Liver (tissue), 8 donors: ENCODE measurements at regions not wholly inside any gene's neighbourhood (a gene's known extent, or its start where the extent isn't known, plus 50 kb on each side); places are given as distances from the start of the nearest gene placed in this dataset.

Experiments used
- DNase-seq: peaks from one replicate; pipeline ENCODE4 v3.0.0-alpha.2; 2017; ENCODE audit warnings: low spot score
- H3K27ac ChIP-seq, 2 donors: one replicate each; pipeline ENCODE4 v1.7.0; 2013; ENCODE audit warnings: inconsistent platforms in 2 of 2, low read length in 2 of 2, control low read depth in 1 of 2, low read depth in 1 of 2, mild to moderate bottlenecking in 1 of 2
- H3K27me3 ChIP-seq, 4 donors: one replicate each; pipeline versions ENCODE4 v1.6.1 to v1.7.0; 2013; ENCODE audit warnings: low read length in 3 of 4, inconsistent platforms in 1 of 4, mild to moderate bottlenecking in 1 of 4, moderate library complexity in 1 of 4; ENCODE audit not compliant: control insufficient read depth in 4 of 4, insufficient read depth in 4 of 4
- H3K36me3 ChIP-seq, 4 donors: one replicate each; pipeline versions ENCODE4 v1.6.1 to v1.7.0; 2013; ENCODE audit warnings: low read length in 3 of 4, mild to moderate bottlenecking in 3 of 4, low read depth in 1 of 4, moderate library complexity in 1 of 4; ENCODE audit not compliant: control insufficient read depth in 4 of 4, insufficient read depth in 3 of 4
- H3K4me1 ChIP-seq, 4 donors: one replicate each; pipeline versions ENCODE4 v1.6.1 to v1.7.0; 2013; ENCODE audit warnings: low read length in 3 of 4, mild to moderate bottlenecking in 3 of 4, moderate library complexity in 1 of 4; ENCODE audit not compliant: control insufficient read depth in 4 of 4, insufficient read depth in 4 of 4
- H3K4me3 ChIP-seq, 3 donors: one replicate each; pipeline versions ENCODE4 v1.6.1 to v1.7.0; 2013; ENCODE audit warnings: low read length in 3 of 3, control low read depth in 1 of 3, low read depth in 1 of 3, mild to moderate bottlenecking in 1 of 3
- H3K9ac ChIP-seq, 2 donors: one replicate each; pipeline ENCODE4 v1.7.0; 2013; ENCODE audit warnings: low read length in 2 of 2, mild to moderate bottlenecking in 2 of 2, moderate library complexity in 2 of 2, control low read depth in 1 of 2, low read depth in 1 of 2
- H3K9me3 ChIP-seq, 4 donors: one replicate each; pipeline versions ENCODE4 v1.6.1 to v1.7.0; 2013; ENCODE audit warnings: low read length in 3 of 4; ENCODE audit not compliant: control insufficient read depth in 4 of 4
- EGR1 ChIP-seq, 2 donors: IDR thresholded peaks; 2 replicates each; pipeline ENCODE4 v1.6.1; 2016 to 2018; ENCODE audit warnings: antibody characterized with exemption in 2 of 2, low read depth in 2 of 2
- FOXA1 ChIP-seq: IDR thresholded peaks from 2 replicates; pipeline ENCODE4 v1.6.1; 2016; ENCODE audit warnings: antibody characterized with exemption
- FOXA2 ChIP-seq: IDR thresholded peaks from 2 replicates; pipeline ENCODE4 v1.6.1; 2016; ENCODE audit warnings: antibody characterized with exemption
- GABPA ChIP-seq, 2 donors: IDR thresholded peaks in 1 of 2; conservative IDR thresholded peaks in 1 of 2; 2 replicates each; pipeline ENCODE4 v1.6.1; 2016; ENCODE audit warnings: antibody characterized with exemption in 2 of 2, mild to moderate bottlenecking in 1 of 2, moderate library complexity in 1 of 2
- HNF4A ChIP-seq, 2 donors: conservative IDR thresholded peaks; 2 replicates each; pipeline ENCODE4 v1.6.1; 2016; ENCODE audit warnings: antibody characterized with exemption in 2 of 2, mild to moderate bottlenecking in 2 of 2
- HNF4G ChIP-seq: IDR thresholded peaks from 2 replicates; pipeline ENCODE4 v1.6.1; 2016; ENCODE audit warnings: antibody characterized with exemption
- JUND ChIP-seq, 2 donors: IDR thresholded peaks; 2 replicates each; pipeline ENCODE4 v1.6.1; 2016; ENCODE audit warnings: antibody characterized with exemption in 2 of 2
- NR2F2 ChIP-seq: IDR thresholded peaks from 2 replicates; pipeline ENCODE4 v1.6.1; 2016; ENCODE audit warnings: antibody characterized with exemption
- RAD21 ChIP-seq, 2 donors: IDR thresholded peaks; 2 replicates each; pipeline ENCODE4 v1.6.1; 2016; ENCODE audit warnings: antibody characterized with exemption in 2 of 2, mild to moderate bottlenecking in 2 of 2
- RXRA ChIP-seq, 2 donors: IDR thresholded peaks; 2 replicates each; pipeline ENCODE4 v1.6.1; 2017 to 2018; ENCODE audit warnings: antibody characterized with exemption in 2 of 2, mild to moderate bottlenecking in 1 of 2
- SP1 ChIP-seq: IDR thresholded peaks from 2 replicates; pipeline ENCODE4 v1.6.1; 2018; ENCODE audit warnings: antibody characterized with exemption, mild to moderate bottlenecking
- YY1 ChIP-seq: IDR thresholded peaks from 2 replicates; pipeline ENCODE4 v1.6.1; 2016; ENCODE audit warnings: antibody characterized with exemption, mild to moderate bottlenecking
- WGBS: extraction: QIAGEN DNeasy Blood & Tissue Kit; methylation state at CpG from one replicate; pipeline ENCODE4 v1.1.7; 2013; 5-methylcytosine and 5-hydroxymethylcytosine counted together
- TF ChIP-seq, protein P1 (sequence below): IDR thresholded peaks from 2 replicates; pipeline ENCODE4 v1.6.1; 2016; ENCODE audit warnings: antibody characterized with exemption, mild to moderate bottlenecking
- TF ChIP-seq, protein P2 (sequence below): IDR thresholded peaks from 2 replicates; pipeline ENCODE4 v1.6.1; 2016; ENCODE audit warnings: antibody characterized with exemption
- TF ChIP-seq, protein P3 (sequence below): fragments of 150-350 bp; IDR thresholded peaks from 2 replicates; pipeline ENCODE4 v1.5.1; 2017; ENCODE audit warnings: improper control_type of control experiment, low read depth, low read length; ENCODE audit not compliant: missing input control
- TF ChIP-seq, protein P4 (sequence below): IDR thresholded peaks from 2 replicates; pipeline ENCODE4 v1.6.1; 2016; ENCODE audit warnings: antibody characterized with exemption
- donor health status: healthy.
- donor health status: healthy.
- donor health status: healthy.
- donor health status: healthy.
- donor health status: healthy.

DNA sequence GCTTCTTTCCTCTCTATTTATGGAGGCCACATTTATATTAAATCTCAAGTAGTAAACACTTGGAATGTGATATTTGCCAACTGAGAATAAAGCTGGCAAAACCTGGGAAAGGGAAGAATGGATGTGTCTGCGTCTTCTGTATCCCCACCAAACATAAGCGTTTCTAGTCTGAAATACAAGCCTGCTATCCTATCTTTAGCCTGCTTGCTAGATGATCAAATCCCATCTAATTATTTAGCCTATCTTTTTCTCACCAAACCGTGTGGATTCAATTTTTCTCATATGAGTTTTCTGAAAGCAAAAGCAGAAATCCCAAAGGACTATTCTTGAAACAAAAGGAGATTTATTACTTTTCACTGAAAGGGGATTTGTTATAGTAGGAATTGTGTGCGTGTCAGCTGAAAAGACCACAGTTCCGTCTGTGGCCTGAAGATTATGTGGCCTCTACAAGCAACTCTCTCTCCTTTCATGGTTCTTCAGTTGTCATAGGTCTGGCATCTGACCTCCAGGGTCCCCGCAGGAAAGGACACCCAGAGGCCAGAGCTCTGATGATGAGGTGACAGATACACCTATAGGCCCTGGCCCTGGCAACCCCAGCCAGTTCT is 266.0 kb upstream of the MCTP2 start:
- H3K4me1 ChIP-seq, result no peaks in the 10 kb centered on the region
- no peak overlapping the region for H3K9ac ChIP-seq
- DNase-seq, result no peak
- TF ChIP-seq RXRA (IDR thresholded peaks at IDR 0.05), result no peak
- TF ChIP-seq, protein P1, sequence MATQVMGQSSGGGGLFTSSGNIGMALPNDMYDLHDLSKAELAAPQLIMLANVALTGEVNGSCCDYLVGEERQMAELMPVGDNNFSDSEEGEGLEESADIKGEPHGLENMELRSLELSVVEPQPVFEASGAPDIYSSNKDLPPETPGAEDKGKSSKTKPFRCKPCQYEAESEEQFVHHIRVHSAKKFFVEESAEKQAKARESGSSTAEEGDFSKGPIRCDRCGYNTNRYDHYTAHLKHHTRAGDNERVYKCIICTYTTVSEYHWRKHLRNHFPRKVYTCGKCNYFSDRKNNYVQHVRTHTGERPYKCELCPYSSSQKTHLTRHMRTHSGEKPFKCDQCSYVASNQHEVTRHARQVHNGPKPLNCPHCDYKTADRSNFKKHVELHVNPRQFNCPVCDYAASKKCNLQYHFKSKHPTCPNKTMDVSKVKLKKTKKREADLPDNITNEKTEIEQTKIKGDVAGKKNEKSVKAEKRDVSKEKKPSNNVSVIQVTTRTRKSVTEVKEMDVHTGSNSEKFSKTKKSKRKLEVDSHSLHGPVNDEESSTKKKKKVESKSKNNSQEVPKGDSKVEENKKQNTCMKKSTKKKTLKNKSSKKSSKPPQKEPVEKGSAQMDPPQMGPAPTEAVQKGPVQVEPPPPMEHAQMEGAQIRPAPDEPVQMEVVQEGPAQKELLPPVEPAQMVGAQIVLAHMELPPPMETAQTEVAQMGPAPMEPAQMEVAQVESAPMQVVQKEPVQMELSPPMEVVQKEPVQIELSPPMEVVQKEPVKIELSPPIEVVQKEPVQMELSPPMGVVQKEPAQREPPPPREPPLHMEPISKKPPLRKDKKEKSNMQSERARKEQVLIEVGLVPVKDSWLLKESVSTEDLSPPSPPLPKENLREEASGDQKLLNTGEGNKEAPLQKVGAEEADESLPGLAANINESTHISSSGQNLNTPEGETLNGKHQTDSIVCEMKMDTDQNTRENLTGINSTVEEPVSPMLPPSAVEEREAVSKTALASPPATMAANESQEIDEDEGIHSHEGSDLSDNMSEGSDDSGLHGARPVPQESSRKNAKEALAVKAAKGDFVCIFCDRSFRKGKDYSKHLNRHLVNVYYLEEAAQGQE, result no peak
- TF ChIP-seq, protein P2, sequence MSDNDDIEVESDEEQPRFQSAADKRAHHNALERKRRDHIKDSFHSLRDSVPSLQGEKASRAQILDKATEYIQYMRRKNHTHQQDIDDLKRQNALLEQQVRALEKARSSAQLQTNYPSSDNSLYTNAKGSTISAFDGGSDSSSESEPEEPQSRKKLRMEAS, result no peak
- TF ChIP-seq, protein P3, sequence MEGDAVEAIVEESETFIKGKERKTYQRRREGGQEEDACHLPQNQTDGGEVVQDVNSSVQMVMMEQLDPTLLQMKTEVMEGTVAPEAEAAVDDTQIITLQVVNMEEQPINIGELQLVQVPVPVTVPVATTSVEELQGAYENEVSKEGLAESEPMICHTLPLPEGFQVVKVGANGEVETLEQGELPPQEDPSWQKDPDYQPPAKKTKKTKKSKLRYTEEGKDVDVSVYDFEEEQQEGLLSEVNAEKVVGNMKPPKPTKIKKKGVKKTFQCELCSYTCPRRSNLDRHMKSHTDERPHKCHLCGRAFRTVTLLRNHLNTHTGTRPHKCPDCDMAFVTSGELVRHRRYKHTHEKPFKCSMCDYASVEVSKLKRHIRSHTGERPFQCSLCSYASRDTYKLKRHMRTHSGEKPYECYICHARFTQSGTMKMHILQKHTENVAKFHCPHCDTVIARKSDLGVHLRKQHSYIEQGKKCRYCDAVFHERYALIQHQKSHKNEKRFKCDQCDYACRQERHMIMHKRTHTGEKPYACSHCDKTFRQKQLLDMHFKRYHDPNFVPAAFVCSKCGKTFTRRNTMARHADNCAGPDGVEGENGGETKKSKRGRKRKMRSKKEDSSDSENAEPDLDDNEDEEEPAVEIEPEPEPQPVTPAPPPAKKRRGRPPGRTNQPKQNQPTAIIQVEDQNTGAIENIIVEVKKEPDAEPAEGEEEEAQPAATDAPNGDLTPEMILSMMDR, result no peak
- no peak overlapping the region for H3K4me3 ChIP-seq
- 77% methylated on average over 6 of the region's 6 CpGs for WGBS
- H3K36me3 ChIP-seq, result no peaks in the 10 kb centered on the region
- H3K9me3 ChIP-seq, result no peaks in the 10 kb centered on the region
- H3K27me3 ChIP-seq, result peaks cover 0 to 2% (median 0%) of the 10 kb centered on the region in 4 donors
- no peak overlapping the region for H3K27ac ChIP-seq

DNA sequence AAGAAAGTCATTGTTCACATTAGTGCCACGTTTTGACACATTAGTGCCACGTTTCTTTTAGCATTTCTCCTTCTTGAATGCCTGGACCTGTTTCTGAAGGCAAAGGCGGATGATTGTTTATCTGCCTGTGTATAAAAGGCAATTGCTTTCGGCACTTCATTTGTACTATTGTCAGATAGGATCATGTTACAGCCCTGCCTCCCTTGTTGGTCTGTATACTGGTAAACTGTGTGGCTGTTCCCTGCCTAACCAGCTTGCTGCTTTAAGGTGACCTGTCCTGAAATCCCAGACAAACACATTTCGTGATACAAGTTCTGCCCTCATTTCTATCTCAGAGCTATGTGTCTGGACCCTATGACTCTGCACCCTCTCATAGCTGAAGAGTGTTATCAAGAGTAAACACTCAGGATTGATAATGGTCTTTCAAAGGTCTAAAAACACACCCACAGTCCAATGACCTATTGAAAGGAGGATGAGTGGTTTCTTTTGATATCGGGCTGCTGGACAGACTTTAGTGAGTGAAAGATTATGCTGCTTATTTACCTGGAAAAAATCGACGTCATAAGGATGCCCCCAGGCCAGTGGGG is 276.3 kb upstream of the MCTP2 start:
- peaks cover 0 to 6% (median 3%) of the 10 kb centered on the region in 4 donors for H3K27me3 ChIP-seq

More for the DNA sequence above, 276.3 kb upstream of the MCTP2 start:
- no peak for DNase-seq
- Histone ChIP-seq H3K27ac (no peak overlapping the region), H3K36me3 (no peaks in the 10 kb centered on the region), H3K9ac (no peak overlapping the region), H3K4me3 (no peak overlapping the region), H3K9me3 (no peaks in the 10 kb centered on the region), H3K4me1 (no peaks in the 10 kb centered on the region)
- WGBS, result 19% methylated on average over 8 of the region's 8 CpGs
- TF ChIP-seq, protein P4, sequence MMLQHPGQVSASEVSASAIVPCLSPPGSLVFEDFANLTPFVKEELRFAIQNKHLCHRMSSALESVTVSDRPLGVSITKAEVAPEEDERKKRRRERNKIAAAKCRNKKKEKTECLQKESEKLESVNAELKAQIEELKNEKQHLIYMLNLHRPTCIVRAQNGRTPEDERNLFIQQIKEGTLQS, result no peak
- no peak for TF ChIP-seq SP1
- TF ChIP-seq, protein P3, result no peak
- no peak for TF ChIP-seq FOXA1
- no peak for TF ChIP-seq FOXA2
- no peak for TF ChIP-seq YY1
- TF ChIP-seq, protein P2, result no peak
- TF ChIP-seq RXRA (IDR thresholded peaks at IDR 0.05), result no peak
- no peak for TF ChIP-seq GABPA (IDR thresholded peaks at IDR 0.05 in 1 of 2, conservative IDR thresholded peaks at IDR 0.05 in 1 of 2)
- TF ChIP-seq, protein P1, result no peak
- TF ChIP-seq JUND (IDR thresholded peaks at IDR 0.05), result no peak
- no peak for TF ChIP-seq RAD21 (IDR thresholded peaks at IDR 0.05)
- TF ChIP-seq HNF4A (conservative IDR thresholded peaks at IDR 0.05), result no peak
- TF ChIP-seq EGR1 (IDR thresholded peaks at IDR 0.05; ENCODE audit: low read depth in 2 of 2), result no peak
- no peak for TF ChIP-seq HNF4G
- no peak for TF ChIP-seq NR2F2
